ENCODE measurements at regions not wholly inside any gene's neighbourhood (a gene's known extent, or its start where the extent isn't known, plus 50 kb on each side); places are given as distances from the start of the nearest gene placed in this dataset.

GRCh38 chr10:10295537-10295936 is 722.1 kb upstream of the CELF2 start:
- ATAC-seq (ENCODE audit: poor library complexity): no peak
- intact Hi-C loops (cut with DNase I): no loop called here
- no peak for DNase-seq

- intact Hi-C loops (cut with DNase I): no loop called here
- ATAC-seq (ENCODE audit: poor library complexity) (no peak), DNase-seq (no peak)
Measured at GRCh38 chr10:10302689-10303088, 715.0 kb upstream of the CELF2 start.

GRCh38 chr10:10307036-10307435 is 710.6 kb upstream of the CELF2 start:
- intact Hi-C loops (cut with DNase I): no loop called here
- no peak for ATAC-seq (ENCODE audit: poor library complexity)
- no peak for DNase-seq

- DNase-seq: no peak
- ATAC-seq (ENCODE audit: poor library complexity): no peak
- intact Hi-C loops (cut with DNase I): no loop called here
Measured at GRCh38 chr10:10307551-10307950, 710.1 kb upstream of the CELF2 start.

GRCh38 chr10:10310498-10310897 is 707.2 kb upstream of the CELF2 start:
- intact Hi-C loops (cut with DNase I): no loop called here
- ATAC-seq (ENCODE audit: poor library complexity) (no peak), DNase-seq (no peak)

- DNase-seq (no peak), ATAC-seq (ENCODE audit: poor library complexity) (no peak)
- intact Hi-C loops (cut with DNase I): no loop called here
Measured at GRCh38 chr10:10311966-10312365, 705.7 kb upstream of the CELF2 start.

GRCh38 chr10:10313149-10313835 is 704.4 kb upstream of the CELF2 start:
- intact Hi-C loops (cut with DNase I): no loop called here

GRCh38 chr10:10314626-10315025 is 703.0 kb upstream of the CELF2 start:
- ATAC-seq (ENCODE audit: poor library complexity) (no peak), DNase-seq (no peak)
- intact Hi-C loops (cut with DNase I): no loop called here

More at GRCh38 chr10:10313149-10313835, 704.4 kb upstream of the CELF2 start:
- no peak for ATAC-seq (ENCODE audit: poor library complexity)
- DNase-seq: no peak

GRCh38 chr10:10315989-10316388 is 701.7 kb upstream of the CELF2 start:
- intact Hi-C loops (cut with DNase I): no loop called here
- DNase-seq (no peak), ATAC-seq (ENCODE audit: poor library complexity) (no peak)

- DNase-seq: no peak
- no peak for ATAC-seq (ENCODE audit: poor library complexity)
- intact Hi-C loops (cut with DNase I): no loop called here
Measured at GRCh38 chr10:10317151-10317550, 700.5 kb upstream of the CELF2 start.

GRCh38 chr10:10318856-10319255 is 698.8 kb upstream of the CELF2 start:
- DNase-seq (no peak), ATAC-seq (ENCODE audit: poor library complexity) (no peak)
- intact Hi-C loops (cut with DNase I): no loop called here

GRCh38 chr10:10320956-10321355 is 696.7 kb upstream of the CELF2 start:
- DNase-seq (no peak), ATAC-seq (ENCODE audit: poor library complexity) (no peak)
- intact Hi-C loops (cut with DNase I): no loop called here

GRCh38 chr10:10326116-10326515 is 691.6 kb upstream of the CELF2 start:
- intact Hi-C loops (cut with DNase I): no loop called here
- DNase-seq: no peak
- ATAC-seq (ENCODE audit: poor library complexity): no peak

GRCh38 chr10:10327934-10328333 is 689.7 kb upstream of the CELF2 start:
- DNase-seq: no peak
- intact Hi-C loops (cut with DNase I): no loop called here
- no peak for ATAC-seq (ENCODE audit: poor library complexity)

- DNase-seq (no peak), ATAC-seq (ENCODE audit: poor library complexity) (no peak)
- intact Hi-C loops (cut with DNase I): no loop called here
Measured at GRCh38 chr10:10330418-10330817, 687.3 kb upstream of the CELF2 start.

- no peak for DNase-seq
- intact Hi-C loops (cut with DNase I): no loop called here
- no peak for ATAC-seq (ENCODE audit: poor library complexity)
Measured at GRCh38 chr10:10332786-10333185, 684.9 kb upstream of the CELF2 start.

- intact Hi-C loops (cut with DNase I): no loop called here
- DNase-seq (no peak), ATAC-seq (ENCODE audit: poor library complexity) (no peak)
Measured at GRCh38 chr10:10333622-10334021, 684.0 kb upstream of the CELF2 start.

- intact Hi-C loops (cut with DNase I): no loop called here
- ATAC-seq (ENCODE audit: poor library complexity): no peak
- no peak for DNase-seq
Measured at GRCh38 chr10:10338339-10338738, 679.3 kb upstream of the CELF2 start.

- DNase-seq (no peak), ATAC-seq (ENCODE audit: poor library complexity) (no peak)
- intact Hi-C loops (cut with DNase I): no loop called here
Measured at GRCh38 chr10:10346390-10347150, 671.1 kb upstream of the CELF2 start.

GRCh38 chr10:10350050-10350449 is 667.6 kb upstream of the CELF2 start:
- no peak for ATAC-seq (ENCODE audit: poor library complexity)
- intact Hi-C loops (cut with DNase I): no loop called here
- DNase-seq: no peak
